ENCODE measurements at regions not wholly inside any gene's neighbourhood (a gene's known extent, or its start where the extent isn't known, plus 50 kb on each side); places are given as distances from the start of the nearest gene placed in this dataset.

DNA sequence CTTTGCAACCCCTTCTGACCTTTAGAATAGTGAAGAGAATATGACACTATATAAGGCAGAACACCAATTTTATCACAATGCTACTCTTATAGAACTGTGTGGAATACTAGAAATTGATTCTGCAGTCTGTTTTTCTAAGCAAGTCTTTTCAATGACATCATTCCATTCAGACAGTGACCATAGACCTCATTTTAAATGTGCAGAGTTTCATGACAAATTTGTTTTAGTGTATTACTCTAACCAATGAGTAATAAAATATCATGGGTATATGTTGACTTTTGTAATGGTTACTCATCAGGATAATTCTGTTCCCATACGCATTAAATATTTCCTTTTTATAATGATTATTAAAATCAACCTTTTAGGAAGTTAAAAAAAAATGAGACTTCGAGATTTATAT, 219.9 kb downstream of the COX7C start:
- CTCF ChIA-PET: interaction anchor here (0.5 to 0.7 kb wide), 2 partner anchors 15 to 28 kb away, joined by 3 to 7 read pairs; no protein-coding TSS in a partner anchor
- no peaks in the 10 kb centered on the region for H3K9me3 ChIP-seq
- no peaks in the 10 kb centered on the region for H3K36me3 ChIP-seq (ENCODE audit: control insufficient read depth in 2 of 2, extremely low read depth in 1 of 2, insufficient read depth in 1 of 2, low read length in 1 of 2)
- POLR2A ChIA-PET: no interaction called here
- Mint-ChIP-seq H3K4me1 (no peaks in the 10 kb centered on the region), H3K36me3 (no peaks in the 10 kb centered on the region), H3K9me3 (peaks cover 0 to 2% (median 0%) of the 10 kb centered on the region in 3 donors), H3K27ac (no peak overlapping the region), H3K27me3 (peaks cover 0 to 3% of the 10 kb centered on the region in 2 donors), H3K4me3 (no peak overlapping the region)
- no peak for DNase-seq
- WGBS (ENCODE audit: insufficient coverage): no CpG with 5 or more reads among the region's 2 CpGs
- H3K27ac ChIP-seq (ENCODE audit: low read length): no peak overlapping the region
- H3K27me3 ChIP-seq (replicated peaks in 1 of 2; ENCODE audit: control insufficient read depth in 2 of 2, extremely low read depth in 1 of 2, insufficient read depth in 2 of 2, low read length in 1 of 2): no peaks in the 10 kb centered on the region
- no peak for ATAC-seq (replicated peaks in 1 of 4)
- H3K4me1 ChIP-seq (ENCODE audit: control insufficient read depth in 1 of 2, extremely low read depth in 1 of 2, insufficient read depth in 2 of 2, low read length in 2 of 2): no peaks in the 10 kb centered on the region
- H3K4me3 ChIP-seq (ENCODE audit: control insufficient read depth in 1 of 2, extremely low read depth in 1 of 2, low read length in 1 of 2): no peak overlapping the region

DNA sequence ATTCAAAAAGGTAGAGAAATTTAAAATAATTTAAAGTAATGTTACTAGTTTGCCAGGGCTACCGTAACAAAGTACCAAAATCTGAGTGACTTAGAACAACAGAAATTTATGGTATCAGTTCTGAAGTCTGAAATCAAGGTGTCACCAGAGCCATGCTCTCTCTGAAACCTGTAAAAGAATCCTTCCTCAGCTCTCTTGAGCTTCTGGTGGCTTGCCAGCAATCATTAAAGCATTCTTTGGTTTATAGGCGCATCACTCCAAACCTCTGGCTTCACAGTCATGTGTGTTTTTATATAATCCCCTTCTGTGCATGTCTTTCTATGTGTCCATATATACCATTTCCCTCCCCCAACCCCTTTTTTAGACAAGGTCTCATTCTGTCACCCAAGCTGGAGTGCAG, 220.3 kb downstream of the COX7C start:
- DNase-seq: no peak

DNA sequence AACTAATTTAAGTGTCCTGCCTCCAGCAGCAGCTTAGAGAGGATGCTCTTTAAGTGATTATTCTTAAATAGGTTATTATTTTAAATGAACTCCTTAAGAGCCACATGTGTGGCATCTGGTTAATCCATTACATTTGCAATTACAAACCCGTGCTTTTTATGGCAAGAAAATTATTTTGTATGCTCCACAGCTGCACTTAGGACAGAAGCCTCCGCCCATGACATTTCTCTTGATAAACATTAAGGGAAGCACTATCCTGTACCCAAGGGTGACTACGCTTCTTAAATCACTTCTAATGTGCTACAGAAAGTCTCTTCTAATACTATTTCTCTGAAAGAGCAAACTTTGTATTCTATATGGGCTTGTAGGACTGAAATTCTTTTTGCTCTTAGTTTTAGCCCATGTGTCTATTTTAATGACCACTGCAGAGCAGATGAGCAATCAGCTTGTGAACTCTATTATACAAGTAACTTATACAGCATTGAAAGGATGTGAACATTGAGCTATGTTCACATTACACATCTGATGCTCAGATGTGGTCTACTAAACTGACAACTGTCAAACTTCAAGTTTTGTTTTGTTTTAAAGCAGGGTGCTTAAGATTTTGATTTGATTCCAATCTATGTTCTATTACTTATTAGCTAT, 223.4 kb downstream of the COX7C start:
- H3K9me3 ChIP-seq: no peaks in the 10 kb centered on the region
- ATAC-seq (replicated peaks in 1 of 4) (no peak), DNase-seq (no peak)
- H3K4me3 ChIP-seq (ENCODE audit: control insufficient read depth in 1 of 2, extremely low read depth in 1 of 2, low read length in 1 of 2): no peak overlapping the region
- no peak overlapping the region for H3K27ac ChIP-seq (ENCODE audit: low read length)
- Mint-ChIP-seq H3K4me3 (no peak overlapping the region), H3K27ac (no peak overlapping the region), H3K27me3 (peaks cover 0 to 3% of the 10 kb centered on the region in 2 donors), H3K9me3 (peaks cover 2 to 4% (median 4%) of the 10 kb centered on the region in 3 donors), H3K4me1 (no peaks in the 10 kb centered on the region), H3K36me3 (no peaks in the 10 kb centered on the region)
- CTCF ChIA-PET: no interaction called here
- no peaks in the 10 kb centered on the region for H3K4me1 ChIP-seq (ENCODE audit: control insufficient read depth in 1 of 2, extremely low read depth in 1 of 2, insufficient read depth in 2 of 2, low read length in 2 of 2)
- H3K27me3 ChIP-seq (replicated peaks in 1 of 2; ENCODE audit: control insufficient read depth in 2 of 2, extremely low read depth in 1 of 2, insufficient read depth in 2 of 2, low read length in 1 of 2): no peaks in the 10 kb centered on the region
- H3K36me3 ChIP-seq (ENCODE audit: control insufficient read depth in 2 of 2, extremely low read depth in 1 of 2, insufficient read depth in 1 of 2, low read length in 1 of 2): no peaks in the 10 kb centered on the region
- WGBS (ENCODE audit: insufficient coverage): no CpG with 5 or more reads among the region's 3 CpGs
- POLR2A ChIA-PET: interaction anchor here in 1 of 2 donors (0.7 kb wide), 1 partner anchor 22 kb away, joined by 3 read pairs; no protein-coding TSS in a partner anchor

More for the DNA sequence above, 220.3 kb downstream of the COX7C start:
- Mint-ChIP-seq H3K27ac (no peak overlapping the region), H3K36me3 (no peaks in the 10 kb centered on the region), H3K4me1 (no peaks in the 10 kb centered on the region), H3K4me3 (no peak overlapping the region), H3K9me3 (peaks cover under 1 to 2% (median under 1%) of the 10 kb centered on the region in 3 donors), H3K27me3 (peaks cover 0 to 3% of the 10 kb centered on the region in 2 donors)
- 100% methylated on average over 1 of the region's 2 CpGs for WGBS (ENCODE audit: insufficient coverage)
- no peak for ATAC-seq (replicated peaks in 1 of 4)
- Histone ChIP-seq H3K27me3 (replicated peaks in 1 of 2; ENCODE audit: control insufficient read depth in 2 of 2, extremely low read depth in 1 of 2, insufficient read depth in 2 of 2, low read length in 1 of 2) (no peaks in the 10 kb centered on the region), H3K4me1 (ENCODE audit: control insufficient read depth in 1 of 2, extremely low read depth in 1 of 2, insufficient read depth in 2 of 2, low read length in 2 of 2) (no peaks in the 10 kb centered on the region), H3K4me3 (ENCODE audit: control insufficient read depth in 1 of 2, extremely low read depth in 1 of 2, low read length in 1 of 2) (no peak overlapping the region), H3K27ac (ENCODE audit: low read length) (no peak overlapping the region), H3K36me3 (ENCODE audit: control insufficient read depth in 2 of 2, extremely low read depth in 1 of 2, insufficient read depth in 1 of 2, low read length in 1 of 2) (no peaks in the 10 kb centered on the region), H3K9me3 (no peaks in the 10 kb centered on the region)
- CTCF ChIA-PET: no interaction called here
- POLR2A ChIA-PET: no interaction called here

DNA sequence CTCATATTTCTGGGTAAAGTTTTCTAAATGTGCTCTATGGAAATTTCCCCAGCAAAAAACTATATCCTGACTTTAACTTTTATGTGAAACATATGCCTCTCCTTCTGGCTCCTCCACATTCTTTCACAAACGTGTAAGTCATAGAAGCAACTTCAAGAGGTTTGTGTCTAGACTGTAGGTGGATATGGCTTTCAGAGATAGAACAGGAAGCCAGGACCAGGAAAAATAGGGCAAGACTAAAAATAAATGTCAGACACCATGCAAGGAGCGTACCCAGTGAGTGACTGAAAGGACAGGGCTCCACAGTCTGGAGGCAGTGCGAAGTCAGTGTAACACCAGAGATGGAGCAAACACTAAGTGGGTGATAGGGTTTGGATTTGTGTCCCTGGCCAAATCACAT, 240.7 kb downstream of the COX7C start:
- 61% methylated on average over 2 of the region's 3 CpGs for WGBS (ENCODE audit: insufficient coverage)
- Mint-ChIP-seq H3K4me3 (no peak overlapping the region), H3K36me3 (no peaks in the 10 kb centered on the region), H3K27ac (no peak overlapping the region), H3K4me1 (no peaks in the 10 kb centered on the region), H3K9me3 (no peaks in the 10 kb centered on the region), H3K27me3 (peaks cover 10 to 16% of the 10 kb centered on the region in 2 donors)
- Histone ChIP-seq H3K27ac (ENCODE audit: low read length) (no peak overlapping the region), H3K36me3 (ENCODE audit: control insufficient read depth in 2 of 2, extremely low read depth in 1 of 2, insufficient read depth in 1 of 2, low read length in 1 of 2) (no peaks in the 10 kb centered on the region), H3K9me3 (no peaks in the 10 kb centered on the region), H3K4me3 (ENCODE audit: control insufficient read depth in 1 of 2, extremely low read depth in 1 of 2, low read length in 1 of 2) (no peak overlapping the region), H3K27me3 (replicated peaks in 1 of 2; ENCODE audit: control insufficient read depth in 2 of 2, extremely low read depth in 1 of 2, insufficient read depth in 2 of 2, low read length in 1 of 2) (no peaks in the 10 kb centered on the region), H3K4me1 (ENCODE audit: control insufficient read depth in 1 of 2, extremely low read depth in 1 of 2, insufficient read depth in 2 of 2, low read length in 2 of 2) (no peaks in the 10 kb centered on the region)
- ATAC-seq (replicated peaks in 1 of 4) (no peak), DNase-seq (no peak)
- ChIA-PET CTCF (no interaction called here), POLR2A (no interaction called here)

DNA sequence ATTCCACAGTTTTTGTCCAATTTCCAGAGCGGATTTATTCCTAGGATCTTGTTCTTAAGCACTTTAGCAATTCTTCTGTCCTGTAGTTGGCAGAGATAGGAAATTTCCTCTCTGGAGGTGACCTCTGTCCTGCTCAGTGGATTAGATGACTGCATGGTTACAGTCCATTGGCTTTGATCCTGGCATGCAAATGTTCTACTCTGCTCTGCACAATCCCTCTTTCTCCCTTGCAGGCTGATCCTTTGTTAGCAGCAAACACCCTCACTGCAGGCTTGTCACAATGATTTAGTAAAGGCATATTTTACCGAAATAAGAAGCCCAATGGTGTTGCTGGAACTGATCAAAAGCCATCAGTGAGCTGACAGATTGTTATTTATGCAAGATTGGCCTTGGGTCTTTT, 243.8 kb downstream of the COX7C start:
- Histone ChIP-seq H3K9me3 (no peaks in the 10 kb centered on the region), H3K4me1 (ENCODE audit: control insufficient read depth in 1 of 2, extremely low read depth in 1 of 2, insufficient read depth in 2 of 2, low read length in 2 of 2) (no peaks in the 10 kb centered on the region), H3K27ac (ENCODE audit: low read length) (no peak overlapping the region), H3K36me3 (ENCODE audit: control insufficient read depth in 2 of 2, extremely low read depth in 1 of 2, insufficient read depth in 1 of 2, low read length in 1 of 2) (no peaks in the 10 kb centered on the region), H3K4me3 (ENCODE audit: control insufficient read depth in 1 of 2, extremely low read depth in 1 of 2, low read length in 1 of 2) (no peak overlapping the region), H3K27me3 (replicated peaks in 1 of 2; ENCODE audit: control insufficient read depth in 2 of 2, extremely low read depth in 1 of 2, insufficient read depth in 2 of 2, low read length in 1 of 2) (peaks cover 0 to 3% of the 10 kb centered on the region in 2 experiments)
- H3K4me3 Mint-ChIP-seq: no peak overlapping the region
- H3K9me3 Mint-ChIP-seq: no peaks in the 10 kb centered on the region
- ChIA-PET CTCF (no interaction called here), POLR2A (interaction anchor here in 1 of 2 donors (0.6 kb wide), 1 partner anchor 206 kb away, joined by 4 read pairs; no protein-coding TSS in a partner anchor)
- DNase-seq (no peak), ATAC-seq (replicated peaks in 1 of 4) (no peak)
- H3K27ac Mint-ChIP-seq: no peak overlapping the region
- H3K27me3 Mint-ChIP-seq: peaks cover 8 to 10% of the 10 kb centered on the region in 2 donors
- WGBS (ENCODE audit: insufficient coverage): no CpG with 5 or more reads among the region's 2 CpGs
- H3K4me1 Mint-ChIP-seq: no peaks in the 10 kb centered on the region
- H3K36me3 Mint-ChIP-seq: no peaks in the 10 kb centered on the region

DNA sequence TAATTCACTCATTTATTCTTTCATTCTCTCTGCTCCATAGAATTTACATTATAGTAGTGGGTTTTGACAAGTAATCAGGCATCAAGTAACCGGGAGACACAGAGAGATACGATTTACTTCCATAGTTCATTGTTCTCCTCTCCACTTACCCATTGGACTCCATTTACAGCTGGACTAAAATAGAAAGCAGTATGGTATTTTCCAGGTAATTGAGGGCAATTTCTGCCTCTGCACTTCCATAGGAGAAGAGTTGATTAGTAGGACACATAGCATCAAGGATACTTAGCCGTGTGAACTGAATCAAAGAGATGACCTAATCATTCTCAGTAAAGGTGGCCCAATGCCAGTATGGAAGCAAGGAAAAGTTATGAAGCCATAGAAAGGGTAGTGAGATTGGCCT, 244.4 kb downstream of the COX7C start:
- H3K9me3 ChIP-seq: no peaks in the 10 kb centered on the region
- 71% methylated on average over 1 of the region's 3 CpGs for WGBS (ENCODE audit: insufficient coverage)
- H3K4me1 ChIP-seq (ENCODE audit: control insufficient read depth in 1 of 2, extremely low read depth in 1 of 2, insufficient read depth in 2 of 2, low read length in 2 of 2): no peaks in the 10 kb centered on the region
- H3K36me3 Mint-ChIP-seq: no peaks in the 10 kb centered on the region
- DNase-seq (no peak), ATAC-seq (replicated peaks in 1 of 4) (no peak)
- H3K27ac Mint-ChIP-seq: no peak overlapping the region
- no peaks in the 10 kb centered on the region for H3K36me3 ChIP-seq (ENCODE audit: control insufficient read depth in 2 of 2, extremely low read depth in 1 of 2, insufficient read depth in 1 of 2, low read length in 1 of 2)
- no peak overlapping the region for H3K27ac ChIP-seq (ENCODE audit: low read length)
- H3K4me1 Mint-ChIP-seq: no peaks in the 10 kb centered on the region
- peaks cover 13 to 16% of the 10 kb centered on the region in 2 donors for H3K27me3 Mint-ChIP-seq
- CTCF ChIA-PET: no interaction called here
- H3K27me3 ChIP-seq (replicated peaks in 1 of 2; ENCODE audit: control insufficient read depth in 2 of 2, extremely low read depth in 1 of 2, insufficient read depth in 2 of 2, low read length in 1 of 2): peaks cover 0 to 3% of the 10 kb centered on the region in 2 experiments
- no peak overlapping the region for H3K4me3 ChIP-seq (ENCODE audit: control insufficient read depth in 1 of 2, extremely low read depth in 1 of 2, low read length in 1 of 2)
- H3K9me3 Mint-ChIP-seq: no peaks in the 10 kb centered on the region
- POLR2A ChIA-PET: no interaction called here
- no peak overlapping the region for H3K4me3 Mint-ChIP-seq
